ENCODE measurements at regions not wholly inside any gene's neighbourhood (a gene's known extent, or its start where the extent isn't known, plus 50 kb on each side); places are given as distances from the start of the nearest gene placed in this dataset.

- Histone ChIP-seq H3K27ac (ENCODE audit: low read depth, low read length) (no peak overlapping the region), H3K23ac (ENCODE audit: low read length) (no peak overlapping the region), H3K27me3 (ENCODE audit: insufficient read depth, low read length, poor library complexity) (no peaks in the 10 kb centered on the region), H3K79me2 (ENCODE audit: control insufficient read depth, insufficient read depth, low read length) (no peaks in the 10 kb centered on the region), H3K4me1 (ENCODE audit: control insufficient read depth, low read depth, low read length) (no peaks in the 10 kb centered on the region), H4K5ac (ENCODE audit: low read length) (no peak overlapping the region), H4K8ac (ENCODE audit: low read depth, low read length) (no peak overlapping the region), H3K56ac (ENCODE audit: low read length) (no peak overlapping the region), H2BK5ac (ENCODE audit: low read length) (no peak overlapping the region), H3K79me1 (ENCODE audit: low read length) (no peaks in the 10 kb centered on the region), H2BK15ac (replicated peaks; ENCODE audit: low read depth) (no peak overlapping the region), H3K9ac (ENCODE audit: low read length) (no peak overlapping the region), H3K4me2 (ENCODE audit: low read length) (no peak overlapping the region), H3K4me3 (ENCODE audit: low read length) (no peak overlapping the region), H2BK120ac (ENCODE audit: low read depth, low read length) (no peak overlapping the region), H3K4ac (ENCODE audit: low read depth, low read length) (no peak overlapping the region), H3K18ac (ENCODE audit: low read length) (no peak overlapping the region), H2AK5ac (ENCODE audit: low read length) (no peak overlapping the region), H3K36me3 (ENCODE audit: control insufficient read depth, insufficient read depth, low read length) (no peaks in the 10 kb centered on the region)
- WGBS (ENCODE audit: extremely low coverage, insufficient coverage, low lambda C conversion rate), result no CpG with 5 or more reads among the region's 5 CpGs
- no peak for DNase-seq
Measured at GRCh38 chr1:116185161-116185701, 74.0 kb downstream of the MAB21L3 start.

GRCh38 chr1:116189481-116189880 lies 78.3 kb downstream of the MAB21L3 start:
- H3K23ac ChIP-seq (ENCODE audit: low read length), result no peak overlapping the region
- H3K4me1 ChIP-seq (ENCODE audit: control insufficient read depth, low read depth, low read length), result no peaks in the 10 kb centered on the region
- H3K4me3 ChIP-seq (ENCODE audit: low read length), result no peak overlapping the region
- no peak overlapping the region for H3K27ac ChIP-seq (ENCODE audit: low read depth, low read length)
- H4K8ac ChIP-seq (ENCODE audit: low read depth, low read length), result no peak overlapping the region
- H3K36me3 ChIP-seq (ENCODE audit: control insufficient read depth, insufficient read depth, low read length), result no peaks in the 10 kb centered on the region
- H3K18ac ChIP-seq (ENCODE audit: low read length), result no peak overlapping the region
- no peak overlapping the region for H3K9ac ChIP-seq (ENCODE audit: low read length)
- DNase-seq, result no peak
- no peak overlapping the region for H2BK120ac ChIP-seq (ENCODE audit: low read depth, low read length)
- H3K79me2 ChIP-seq (ENCODE audit: control insufficient read depth, insufficient read depth, low read length), result no peaks in the 10 kb centered on the region
- no peaks in the 10 kb centered on the region for H3K27me3 ChIP-seq (ENCODE audit: insufficient read depth, low read length, poor library complexity)
- H3K4me2 ChIP-seq (ENCODE audit: low read length), result no peak overlapping the region
- H2BK15ac ChIP-seq (replicated peaks; ENCODE audit: low read depth), result no peak overlapping the region
- WGBS (ENCODE audit: extremely low coverage, insufficient coverage, low lambda C conversion rate), result no CpG with 5 or more reads among the region's 3 CpGs
- no peak overlapping the region for H3K4ac ChIP-seq (ENCODE audit: low read depth, low read length)
- no peak overlapping the region for H3K56ac ChIP-seq (ENCODE audit: low read length)
- no peaks in the 10 kb centered on the region for H3K79me1 ChIP-seq (ENCODE audit: low read length)
- H2AK5ac ChIP-seq (ENCODE audit: low read length), result no peak overlapping the region
- no peak overlapping the region for H4K5ac ChIP-seq (ENCODE audit: low read length)
- no peak overlapping the region for H2BK5ac ChIP-seq (ENCODE audit: low read length)

GRCh38 chr1:116191294-116191693 lies 80.1 kb downstream of the MAB21L3 start:
- no peak overlapping the region for H3K4ac ChIP-seq (ENCODE audit: low read depth, low read length)
- H3K79me1 ChIP-seq (ENCODE audit: low read length), result no peaks in the 10 kb centered on the region
- no peak overlapping the region for H2AK5ac ChIP-seq (ENCODE audit: low read length)
- H3K79me2 ChIP-seq (ENCODE audit: control insufficient read depth, insufficient read depth, low read length), result no peaks in the 10 kb centered on the region
- no peak overlapping the region for H3K9ac ChIP-seq (ENCODE audit: low read length)
- no peak overlapping the region for H3K56ac ChIP-seq (ENCODE audit: low read length)
- no peak overlapping the region for H3K4me2 ChIP-seq (ENCODE audit: low read length)
- no peak overlapping the region for H2BK120ac ChIP-seq (ENCODE audit: low read depth, low read length)
- DNase-seq, result no peak
- H4K5ac ChIP-seq (ENCODE audit: low read length), result no peak overlapping the region
- H3K23ac ChIP-seq (ENCODE audit: low read length), result no peak overlapping the region
- no peak overlapping the region for H3K27ac ChIP-seq (ENCODE audit: low read depth, low read length)
- WGBS (ENCODE audit: extremely low coverage, insufficient coverage, low lambda C conversion rate), result no CpG with 5 or more reads among the region's 2 CpGs
- no peaks in the 10 kb centered on the region for H3K27me3 ChIP-seq (ENCODE audit: insufficient read depth, low read length, poor library complexity)
- no peak overlapping the region for H4K8ac ChIP-seq (ENCODE audit: low read depth, low read length)
- H2BK15ac ChIP-seq (replicated peaks; ENCODE audit: low read depth), result no peak overlapping the region
- no peak overlapping the region for H2BK5ac ChIP-seq (ENCODE audit: low read length)
- no peak overlapping the region for H3K4me3 ChIP-seq (ENCODE audit: low read length)
- H3K18ac ChIP-seq (ENCODE audit: low read length), result no peak overlapping the region
- no peaks in the 10 kb centered on the region for H3K36me3 ChIP-seq (ENCODE audit: control insufficient read depth, insufficient read depth, low read length)
- no peaks in the 10 kb centered on the region for H3K4me1 ChIP-seq (ENCODE audit: control insufficient read depth, low read depth, low read length)

GRCh38 chr1:116193768-116194167 lies 82.6 kb downstream of the MAB21L3 start:
- Histone ChIP-seq H3K9ac (ENCODE audit: low read length) (no peak overlapping the region), H4K5ac (ENCODE audit: low read length) (no peak overlapping the region), H3K36me3 (ENCODE audit: control insufficient read depth, insufficient read depth, low read length) (no peaks in the 10 kb centered on the region), H3K79me1 (ENCODE audit: low read length) (no peaks in the 10 kb centered on the region), H2BK5ac (ENCODE audit: low read length) (no peak overlapping the region), H3K27me3 (ENCODE audit: insufficient read depth, low read length, poor library complexity) (no peaks in the 10 kb centered on the region), H3K4ac (ENCODE audit: low read depth, low read length) (no peak overlapping the region), H3K56ac (ENCODE audit: low read length) (no peak overlapping the region), H2AK5ac (ENCODE audit: low read length) (no peak overlapping the region), H3K4me1 (ENCODE audit: control insufficient read depth, low read depth, low read length) (no peaks in the 10 kb centered on the region), H3K23ac (ENCODE audit: low read length) (no peak overlapping the region), H3K79me2 (ENCODE audit: control insufficient read depth, insufficient read depth, low read length) (no peaks in the 10 kb centered on the region), H3K27ac (ENCODE audit: low read depth, low read length) (no peak overlapping the region), H2BK120ac (ENCODE audit: low read depth, low read length) (no peak overlapping the region), H3K18ac (ENCODE audit: low read length) (no peak overlapping the region), H3K4me3 (ENCODE audit: low read length) (no peak overlapping the region), H4K8ac (ENCODE audit: low read depth, low read length) (no peak overlapping the region), H2BK15ac (replicated peaks; ENCODE audit: low read depth) (no peak overlapping the region), H3K4me2 (ENCODE audit: low read length) (no peak overlapping the region)
- DNase-seq, result no peak
- no CpG with 5 or more reads among the region's 2 CpGs for WGBS (ENCODE audit: extremely low coverage, insufficient coverage, low lambda C conversion rate)

- H3K4ac ChIP-seq (ENCODE audit: low read depth, low read length), result no peak overlapping the region
- no peak overlapping the region for H3K4me3 ChIP-seq (ENCODE audit: low read length)
- no peak overlapping the region for H3K27ac ChIP-seq (ENCODE audit: low read depth, low read length)
- no peak overlapping the region for H3K18ac ChIP-seq (ENCODE audit: low read length)
- H3K23ac ChIP-seq (ENCODE audit: low read length), result no peak overlapping the region
- no peak overlapping the region for H2BK120ac ChIP-seq (ENCODE audit: low read depth, low read length)
- H3K79me1 ChIP-seq (ENCODE audit: low read length), result no peaks in the 10 kb centered on the region
- H3K9ac ChIP-seq (ENCODE audit: low read length), result no peak overlapping the region
- no peak overlapping the region for H4K8ac ChIP-seq (ENCODE audit: low read depth, low read length)
- no peaks in the 10 kb centered on the region for H3K36me3 ChIP-seq (ENCODE audit: control insufficient read depth, insufficient read depth, low read length)
- DNase-seq, result no peak
- H2BK5ac ChIP-seq (ENCODE audit: low read length), result no peak overlapping the region
- no peaks in the 10 kb centered on the region for H3K4me1 ChIP-seq (ENCODE audit: control insufficient read depth, low read depth, low read length)
- no peaks in the 10 kb centered on the region for H3K27me3 ChIP-seq (ENCODE audit: insufficient read depth, low read length, poor library complexity)
- no CpG with 5 or more reads among the region's 1 CpG for WGBS (ENCODE audit: extremely low coverage, insufficient coverage, low lambda C conversion rate)
- no peak overlapping the region for H2AK5ac ChIP-seq (ENCODE audit: low read length)
- no peak overlapping the region for H3K4me2 ChIP-seq (ENCODE audit: low read length)
- H3K79me2 ChIP-seq (ENCODE audit: control insufficient read depth, insufficient read depth, low read length), result no peaks in the 10 kb centered on the region
- H4K5ac ChIP-seq (ENCODE audit: low read length), result no peak overlapping the region
- no peak overlapping the region for H2BK15ac ChIP-seq (replicated peaks; ENCODE audit: low read depth)
- H3K56ac ChIP-seq (ENCODE audit: low read length), result no peak overlapping the region
Measured at GRCh38 chr1:116194568-116194967, 83.4 kb downstream of the MAB21L3 start.

Measured in mesendoderm (in vitro differentiated cells).